ENCODE measurements at regions not wholly inside any gene's neighbourhood (a gene's known extent, or its start where the extent isn't known, plus 50 kb on each side); places are given as distances from the start of the nearest gene placed in this dataset.

DNA sequence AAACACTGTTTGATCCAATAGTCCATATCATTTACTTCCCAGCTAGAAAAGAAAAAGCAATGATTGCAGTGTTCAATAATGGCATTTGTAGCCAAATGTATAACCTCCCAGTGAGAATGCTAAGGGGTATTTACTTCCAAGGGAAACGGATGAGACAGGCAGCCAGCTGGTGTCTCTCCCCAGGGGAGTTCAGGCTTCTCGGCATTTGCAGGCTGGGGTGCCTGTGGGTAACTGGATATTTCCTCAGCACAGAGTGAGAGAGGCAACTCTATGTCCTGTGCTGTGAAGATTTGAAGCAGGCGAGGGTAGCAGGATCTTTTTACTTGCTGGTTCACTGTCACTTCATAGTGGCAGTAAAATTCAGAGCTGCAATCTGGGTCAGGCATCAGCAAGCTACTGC lies 1455.6 kb upstream of the TMEM132C start:
- TF ChIP-seq, protein P1, sequence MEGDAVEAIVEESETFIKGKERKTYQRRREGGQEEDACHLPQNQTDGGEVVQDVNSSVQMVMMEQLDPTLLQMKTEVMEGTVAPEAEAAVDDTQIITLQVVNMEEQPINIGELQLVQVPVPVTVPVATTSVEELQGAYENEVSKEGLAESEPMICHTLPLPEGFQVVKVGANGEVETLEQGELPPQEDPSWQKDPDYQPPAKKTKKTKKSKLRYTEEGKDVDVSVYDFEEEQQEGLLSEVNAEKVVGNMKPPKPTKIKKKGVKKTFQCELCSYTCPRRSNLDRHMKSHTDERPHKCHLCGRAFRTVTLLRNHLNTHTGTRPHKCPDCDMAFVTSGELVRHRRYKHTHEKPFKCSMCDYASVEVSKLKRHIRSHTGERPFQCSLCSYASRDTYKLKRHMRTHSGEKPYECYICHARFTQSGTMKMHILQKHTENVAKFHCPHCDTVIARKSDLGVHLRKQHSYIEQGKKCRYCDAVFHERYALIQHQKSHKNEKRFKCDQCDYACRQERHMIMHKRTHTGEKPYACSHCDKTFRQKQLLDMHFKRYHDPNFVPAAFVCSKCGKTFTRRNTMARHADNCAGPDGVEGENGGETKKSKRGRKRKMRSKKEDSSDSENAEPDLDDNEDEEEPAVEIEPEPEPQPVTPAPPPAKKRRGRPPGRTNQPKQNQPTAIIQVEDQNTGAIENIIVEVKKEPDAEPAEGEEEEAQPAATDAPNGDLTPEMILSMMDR (conservative IDR thresholded peaks at IDR 0.05; ENCODE audit: low read depth in 2 of 2): no peak
- no peak for TF ChIP-seq EZH2 (IDR thresholded peaks at IDR 0.05; ENCODE audit: low read depth, unreplicated experiment)
